HepG2 (cell line): ENCODE measurements at regions not wholly inside any gene's neighbourhood (a gene's known extent, or its start where the extent isn't known, plus 50 kb on each side); places are given as distances from the start of the nearest gene placed in this dataset.
A peak's percentile ranks its signal among the peaks of the same experiment; 100 is the strongest.

Experiments used
- ATAC-seq: fragments of 200-7000 bp; cut with Tn5 transposase; 3 replicates; pipeline ENCODE4 v1.9.1; 2020; ENCODE audit warnings: mild to moderate bottlenecking, moderate library complexity
- BruUV-seq: library from RNA; stranded (reverse); fragments of 400-500 nt; replicated peaks from 2 replicates; lab custom pipeline; 2021; lab: Mats Ljungman, UMichigan
- CTCF ChIA-PET: fragments of 300-600 bp; formaldehyde crosslinking; extraction: SDS; loops from one replicate; lab custom pipeline; 2021; ENCODE audit warnings: low total read pairs, inconsistent platforms, low intra/inter-chr PET ratio; lab: Yijun Ruan, JAX
- POLR2A ChIA-PET: fragments of 350-600 bp; sonication (Branson Sonifier 250); formaldehyde crosslinking; loops from one replicate; lab custom pipeline; 2020; ENCODE audit warnings: antibody characterized with exemption, inconsistent platforms; lab: Yijun Ruan, JAX
- DNase-seq: peaks from one replicate; pipeline ENCODE4 v3.0.0-alpha.2; 2015; ENCODE audit warnings: low spot score
- FAIRE-seq: peaks from 3 replicates; lab custom pipeline; 2011; peaks lifted over from hg19 to GRCh38; lab: Jason Lieb, UNC
- H2AFZ ChIP-seq: one replicate; pipeline ENCODE4 v1.6.1; 2011; ENCODE audit warnings: low read length, inconsistent platforms
- H3K27ac ChIP-seq: fragments of 300-600 bp; 3 replicates; pipeline ENCODE4 v1.8.0; 2011; ENCODE audit warnings: mixed run types, mild to moderate bottlenecking, mixed read lengths, low read length, inconsistent platforms; ENCODE audit not compliant: insufficient read depth; ENCODE audit errors: extremely low read length
- H3K27me3 ChIP-seq, 2 experiments: fragments of 200-600 bp in 1 of 2; 2 replicates in 1 of 2; 3 replicates in 1 of 2; pipeline versions ENCODE4 v1.6.0 to v1.8.0; 2011; ENCODE audit warnings: low read length in 2 of 2, mild to moderate bottlenecking in 2 of 2, moderate library complexity in 2 of 2, inconsistent platforms in 1 of 2; ENCODE audit not compliant: insufficient read depth in 2 of 2, control insufficient read depth in 1 of 2
- H3K36me3 ChIP-seq, 2 experiments: fragments of 200-600 bp in 1 of 2; replicated peaks in 1 of 2; 2 replicates in 1 of 2; 3 replicates in 1 of 2; pipeline versions ENCODE4 v1.5.1 to v1.8.0; 2011; ENCODE audit warnings: low read length in 2 of 2, inconsistent platforms in 1 of 2; ENCODE audit not compliant: insufficient read depth in 2 of 2, control insufficient read depth in 1 of 2
- H3K4me1 ChIP-seq: 2 replicates; pipeline ENCODE4 v1.5.1; 2012; ENCODE audit warnings: low read length, inconsistent platforms; ENCODE audit not compliant: insufficient read depth
- H3K4me2 ChIP-seq: 2 replicates; pipeline ENCODE4 v1.6.0; 2011; ENCODE audit warnings: low read depth, low read length, inconsistent platforms
- H3K4me3 ChIP-seq, 3 experiments: fragments of 200-600 bp in 1 of 3; sonication (generic), shearing (Covaris generic) in 1 of 3; replicated peaks in 1 of 3; 2 replicates each; pipeline ENCODE4 v1.5.1; 2011 to 2016; ENCODE audit warnings: low read length in 3 of 3, inconsistent platforms in 2 of 3, low read depth in 2 of 3, mild to moderate bottlenecking in 2 of 3, control low read depth in 1 of 3, mixed read lengths in 1 of 3; ENCODE audit not compliant: insufficient read depth in 1 of 3
- H3K79me2 ChIP-seq: one replicate; pipeline ENCODE4 v1.6.1; 2011; ENCODE audit warnings: low read length, inconsistent platforms; ENCODE audit not compliant: insufficient read depth
- H3K9ac ChIP-seq: 2 replicates; pipeline ENCODE4 v1.6.0; 2011; ENCODE audit warnings: mild to moderate bottlenecking, low read depth, low read length, inconsistent platforms; ENCODE audit not compliant: insufficient read depth
- H3K9me3 ChIP-seq: 2 replicates; pipeline ENCODE4 v1.5.1; 2012; ENCODE audit warnings: mild to moderate bottlenecking, low read length
- H4K20me1 ChIP-seq: 2 replicates; pipeline ENCODE4 v1.6.0; 2011; ENCODE audit warnings: inconsistent platforms, mild to moderate bottlenecking, low read length, moderate library complexity; ENCODE audit not compliant: insufficient read depth
- ATF7-NPFF ChIP-seq: sonication (generic); formaldehyde crosslinking; IDR thresholded peaks from 2 replicates; pipeline ENCODE4 v1.8.1; 2023; ENCODE audit warnings: mild to moderate bottlenecking, low read depth, missing genetic modification reagents, moderate library complexity
- NBN ChIP-seq: fragments of 450-650 bp; conservative IDR thresholded peaks from 2 replicates; pipeline ENCODE4 v1.6.1; 2017
- ZNF543 ChIP-seq: sonication (generic); formaldehyde crosslinking; IDR thresholded peaks from 2 replicates; pipeline ENCODE4 v1.4.0; 2020; ENCODE audit warnings: mild to moderate bottlenecking, missing genetic modification reagents
- ZNF607 ChIP-seq: sonication (generic); formaldehyde crosslinking; IDR thresholded peaks from 2 replicates; pipeline ENCODE4 v1.5.1; 2020; ENCODE audit warnings: missing genetic modification reagents, mild to moderate bottlenecking, borderline replicate concordance
- WGBS: methylation state at CpG from one replicate; pipeline ENCODE4 v1.1.6; 2017; ENCODE audit warnings: low lambda C conversion rate; 5-methylcytosine and 5-hydroxymethylcytosine counted together
- in situ Hi-C: cut with HindIII; loops from 2 replicates; pipeline ENCODE4 v1.10.0; 2017; ENCODE audit warnings: low pct_unique_long_range_greater_than_20kb; ENCODE audit not compliant: extremely low pct_ligation_motif_present
- intact Hi-C: fragments of 100-400 bp; cut with micrococcal nuclease; formaldehyde crosslinking; loops from one replicate; pipeline ENCODE4 v1.10.0; 2022; ENCODE audit not compliant: unreplicated experiment
- TF ChIP-seq, protein P1 (sequence below): sonication (generic); formaldehyde crosslinking; IDR thresholded peaks from 2 replicates; pipeline ENCODE4 v1.5.0; 2020; ENCODE audit warnings: mild to moderate bottlenecking, missing genetic modification reagents, moderate library complexity

DNA sequence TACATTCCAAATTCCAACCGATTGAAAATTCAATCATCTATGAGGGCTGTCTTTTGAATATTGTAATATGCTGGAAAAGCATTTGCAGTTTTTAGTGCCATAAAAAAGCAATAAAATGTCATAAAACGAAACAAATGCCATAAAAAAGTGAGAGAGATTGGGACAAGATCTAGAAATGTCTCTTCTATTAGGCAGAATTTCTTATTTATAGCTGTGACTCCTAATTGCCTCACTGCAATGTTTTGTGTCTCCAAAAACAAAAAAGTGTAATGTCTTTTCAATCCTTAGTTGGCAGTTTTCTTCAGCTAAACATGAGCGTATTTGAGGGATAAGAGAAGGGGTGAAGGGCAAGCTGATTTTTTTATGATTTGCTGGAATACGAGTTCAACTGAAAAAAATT, 153.9 kb downstream of the NAF1 start:
- Histone ChIP-seq H4K20me1 (no peaks in the 10 kb centered on the region), H3K27ac (no peak overlapping the region), H3K4me1 (0 out of 2 replicates have a peak, but pooled peaks cover 6% of the 10 kb centered on the region), H3K4me2 (no peak overlapping the region), H3K27me3 (no peaks in the 10 kb centered on the region), H3K9me3 (no peaks in the 10 kb centered on the region), H3K79me2 (no peaks in the 10 kb centered on the region), H3K4me3 (no peak overlapping the region), H3K36me3 (no peaks in the 10 kb centered on the region), H3K9ac (no peak overlapping the region), H2AFZ (no peak overlapping the region)
- ATAC-seq: no peak
- FAIRE-seq: no peak
- in situ Hi-C loops: no loop called here
- POLR2A ChIA-PET: no interaction called here
- no peak for DNase-seq
- TF ChIP-seq ATF7-NPFF (CRISPR knock-in tag): no peak
- TF ChIP-seq, all 625 proteins: peak for 0
- 1% methylated on average over 4 of the region's 4 CpGs for WGBS
- CTCF ChIA-PET: no interaction called here
- no TSS peak for BruUV-seq
- intact Hi-C loops: no loop called here

DNA sequence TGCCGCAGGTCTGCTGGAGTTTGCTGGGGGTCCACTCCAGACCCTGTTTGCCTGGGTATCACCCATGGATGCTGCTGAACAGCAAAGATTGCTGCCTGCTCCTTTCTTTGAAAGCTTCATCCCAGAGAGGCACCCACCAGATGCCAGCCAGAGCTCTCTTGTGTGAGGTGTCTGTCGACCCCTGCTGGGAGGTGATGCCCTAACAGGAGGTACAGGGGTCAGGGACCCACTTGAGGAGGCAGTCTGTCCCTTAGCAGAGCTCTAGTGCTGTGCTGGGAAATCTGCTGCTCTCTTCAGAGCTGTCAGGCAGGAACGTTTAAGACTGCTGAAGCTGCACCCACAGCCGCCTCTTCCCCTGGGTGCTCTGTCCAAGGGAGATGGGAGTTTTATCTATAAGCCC, 162.7 kb downstream of the NAF1 start:
- Histone ChIP-seq H4K20me1 (no peaks in the 10 kb centered on the region), H3K9me3 (no peaks in the 10 kb centered on the region), H3K36me3 (no peaks in the 10 kb centered on the region), H3K4me1 (no peaks in the 10 kb centered on the region), H3K4me3 (no peak overlapping the region), H3K4me2 (no peak overlapping the region), H3K9ac (no peak overlapping the region), H3K79me2 (no peaks in the 10 kb centered on the region), H3K27ac (no peak overlapping the region), H3K27me3 (no peaks in the 10 kb centered on the region; a peak in 1 of 5 replicates), H2AFZ (no peak overlapping the region)
- DNase-seq (peak; percentile 4), FAIRE-seq (no peak), ATAC-seq (no peak)
- in situ Hi-C loops (no loop called here), intact Hi-C loops (no loop called here)
- ChIA-PET POLR2A (no interaction called here), CTCF (no interaction called here)
- no TSS peak for BruUV-seq
- 17% methylated on average over 2 of the region's 4 CpGs for WGBS
- TF ChIP-seq ZNF607 (CRISPR knock-in tag) (no peak), NBN (no peak), ZNF543 (CRISPR knock-in tag) (no peak)
- TF ChIP-seq, protein P1, sequence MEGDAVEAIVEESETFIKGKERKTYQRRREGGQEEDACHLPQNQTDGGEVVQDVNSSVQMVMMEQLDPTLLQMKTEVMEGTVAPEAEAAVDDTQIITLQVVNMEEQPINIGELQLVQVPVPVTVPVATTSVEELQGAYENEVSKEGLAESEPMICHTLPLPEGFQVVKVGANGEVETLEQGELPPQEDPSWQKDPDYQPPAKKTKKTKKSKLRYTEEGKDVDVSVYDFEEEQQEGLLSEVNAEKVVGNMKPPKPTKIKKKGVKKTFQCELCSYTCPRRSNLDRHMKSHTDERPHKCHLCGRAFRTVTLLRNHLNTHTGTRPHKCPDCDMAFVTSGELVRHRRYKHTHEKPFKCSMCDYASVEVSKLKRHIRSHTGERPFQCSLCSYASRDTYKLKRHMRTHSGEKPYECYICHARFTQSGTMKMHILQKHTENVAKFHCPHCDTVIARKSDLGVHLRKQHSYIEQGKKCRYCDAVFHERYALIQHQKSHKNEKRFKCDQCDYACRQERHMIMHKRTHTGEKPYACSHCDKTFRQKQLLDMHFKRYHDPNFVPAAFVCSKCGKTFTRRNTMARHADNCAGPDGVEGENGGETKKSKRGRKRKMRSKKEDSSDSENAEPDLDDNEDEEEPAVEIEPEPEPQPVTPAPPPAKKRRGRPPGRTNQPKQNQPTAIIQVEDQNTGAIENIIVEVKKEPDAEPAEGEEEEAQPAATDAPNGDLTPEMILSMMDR (CRISPR knock-in tag): peak; percentile 28; the same call in 1 of the 2 replicates
